GM10266 (cell line): ENCODE measurements at regions not wholly inside any gene's neighbourhood (a gene's known extent, or its start where the extent isn't known, plus 50 kb on each side); places are given as distances from the start of the nearest gene placed in this dataset.

ENCODE experiments used
- DNase-seq: peaks from one replicate; pipeline ENCODE4 v3.0.0; 2012; ENCODE audit errors: extremely low spot score
- CTCF ChIP-seq: IDR thresholded peaks from 2 replicates; pipeline ENCODE4 v1.5.1; 2012; ENCODE audit warnings: mild to moderate bottlenecking, low read depth; ENCODE audit not compliant: control insufficient read depth, insufficient read depth; ENCODE audit errors: missing control alignments

GRCh38 chr11:97143463-97143862, 753.6 kb downstream of the JRKL start:
- no peak for DNase-seq
- TF ChIP-seq CTCF = no peak

- no peak for TF ChIP-seq CTCF
- no peak for DNase-seq
Measured at GRCh38 chr11:97149741-97150140, 759.9 kb downstream of the JRKL start.

- no peak for DNase-seq
- no peak for TF ChIP-seq CTCF
Measured at GRCh38 chr11:97157221-97157740, 767.5 kb downstream of the JRKL start.

GRCh38 chr11:97158243-97158642, 768.4 kb downstream of the JRKL start:
- TF ChIP-seq CTCF = no peak
- DNase-seq = no peak

GRCh38 chr11:97163631-97164191, 773.9 kb downstream of the JRKL start:
- DNase-seq = no peak
- TF ChIP-seq CTCF = no peak

GRCh38 chr11:97201743-97202612, 812.2 kb downstream of the JRKL start:
- no peak for TF ChIP-seq CTCF
- DNase-seq = no peak
